Activated T-cell treated with anti-CD3 and anti-CD28 coated beads, Interleukin-2, amount 50 U/mL, for 72 hours (primary cell): ENCODE measurements at regions not wholly inside any gene's neighbourhood (a gene's known extent, or its start where the extent isn't known, plus 50 kb on each side); places are given as distances from the start of the nearest gene placed in this dataset.

ENCODE experiments used
- ATAC-seq, 2 donors: fragments of 150-1000 bp; cut with Tn5 transposase; replicated peaks in 1 of 2; 2 replicates each; pipeline ENCODE4 v1.10.0; 2021; ENCODE audit warnings: moderate library complexity in 2 of 2, mild to moderate bottlenecking in 1 of 2
- DNase-seq, 2 donors: peaks; one replicate each; pipeline ENCODE4 v3.0.0; 2021 to 2022; ENCODE audit warnings: mixed read lengths in 1 of 2
- H3K27ac Mint-ChIP-seq: one replicate; pipeline ENCODE4 v1.8.0; 2022; ENCODE audit warnings: mild to moderate bottlenecking, moderate library complexity, mixed read lengths
- H3K27me3 Mint-ChIP-seq: one replicate; pipeline ENCODE4 v1.8.0; 2022; ENCODE audit warnings: low read depth, mixed read lengths
- H3K36me3 Mint-ChIP-seq, 2 donors: one replicate each; pipeline ENCODE4 v1.8.0; 2022; ENCODE audit warnings: mixed read lengths in 2 of 2, mild to moderate bottlenecking in 1 of 2; ENCODE audit not compliant: insufficient read depth in 2 of 2
- H3K4me1 Mint-ChIP-seq: one replicate; pipeline ENCODE4 v1.8.0; 2022; ENCODE audit warnings: low read depth, mixed read lengths
- H3K4me3 Mint-ChIP-seq, 2 donors: one replicate each; pipeline ENCODE4 v1.8.0; 2022; ENCODE audit warnings: mild to moderate bottlenecking in 2 of 2, mixed read lengths in 2 of 2, moderate library complexity in 2 of 2
- H3K9me3 Mint-ChIP-seq, 2 donors: one replicate each; pipeline ENCODE4 v1.8.0; 2022; ENCODE audit warnings: mixed read lengths in 2 of 2

DNA sequence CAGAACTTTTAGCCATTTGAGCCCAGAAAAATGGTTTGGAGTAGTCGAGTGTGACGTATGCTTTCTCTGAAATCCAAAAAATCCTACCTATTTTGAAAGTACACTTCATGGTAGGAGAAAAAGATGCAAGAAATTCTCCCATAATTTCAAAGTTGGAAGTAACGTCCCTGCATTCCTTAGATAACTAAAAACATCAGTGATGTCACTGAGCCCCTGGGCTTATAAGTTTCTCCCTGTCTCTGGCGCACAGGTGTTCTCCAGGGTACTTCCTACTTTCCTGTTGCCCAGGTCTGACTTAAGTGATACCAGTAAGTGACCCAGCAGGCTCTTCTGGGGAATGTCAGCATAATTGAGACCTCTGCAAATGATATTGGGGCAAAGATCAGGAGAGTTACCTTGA, 90.5 kb upstream of the WDR1 start:
- Mint-ChIP-seq H3K4me3 (no peak overlapping the region), H3K27me3 (peaks cover 13% of the 10 kb centered on the region), H3K4me1 (no peaks in the 10 kb centered on the region), H3K27ac (no peak overlapping the region), H3K36me3 (no peaks in the 10 kb centered on the region), H3K9me3 (no peaks in the 10 kb centered on the region)
- ATAC-seq (no peak), DNase-seq (no peak)

DNA sequence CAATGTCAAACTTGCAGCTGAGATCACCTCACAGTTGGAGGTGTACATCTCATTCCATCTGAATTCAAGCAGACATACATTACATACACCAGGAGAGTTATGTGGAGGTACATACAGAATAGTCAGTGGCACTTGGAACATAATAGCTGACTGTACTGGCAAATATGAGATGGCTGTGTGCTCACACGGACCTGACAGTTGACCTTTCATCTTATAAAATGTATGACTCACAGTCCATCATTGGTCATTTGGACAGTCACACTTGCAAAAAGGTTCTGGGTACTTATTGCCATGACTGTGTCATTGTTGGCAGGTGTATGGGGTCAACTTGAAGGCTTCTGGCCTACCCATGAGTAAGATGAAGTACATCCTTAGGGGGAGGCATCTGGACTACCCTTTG, 88.6 kb upstream of the WDR1 start:
- H3K4me1 Mint-ChIP-seq: no peaks in the 10 kb centered on the region
- no peak for ATAC-seq
- H3K36me3 Mint-ChIP-seq: no peaks in the 10 kb centered on the region

DNA sequence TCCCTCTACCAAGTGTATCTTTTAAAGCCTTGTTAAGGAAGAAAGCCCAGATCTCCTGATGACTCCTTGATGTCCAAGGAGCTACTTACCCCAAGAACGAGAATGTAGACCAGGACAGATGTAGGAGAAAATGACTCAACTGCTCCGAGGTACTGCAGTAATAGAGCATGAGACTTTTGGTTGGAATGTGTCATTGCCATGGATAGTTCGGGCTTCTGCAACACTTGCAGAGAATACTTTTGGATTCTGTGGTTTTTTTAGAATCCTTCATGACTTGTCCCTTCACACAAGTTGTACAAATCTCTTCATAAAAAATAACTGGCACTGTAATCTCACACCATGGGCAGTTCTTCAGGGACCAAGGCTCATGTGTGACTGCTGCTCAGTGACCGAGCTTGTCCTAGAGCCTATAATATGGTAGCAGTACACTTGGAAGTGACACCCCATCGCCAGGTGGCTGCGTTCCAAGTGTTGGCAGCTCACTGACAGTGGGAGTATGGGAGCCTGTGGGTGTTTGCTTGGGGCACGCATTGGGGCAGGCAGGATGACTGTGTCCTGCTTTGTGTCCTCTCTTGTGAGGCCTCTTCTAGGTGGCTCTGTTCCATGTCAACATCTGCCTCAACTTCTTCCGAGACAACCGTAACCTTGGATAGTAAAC, 87.9 kb upstream of the WDR1 start:
- H3K27me3 Mint-ChIP-seq: peaks cover 7% of the 10 kb centered on the region
- no peak overlapping the region for H3K4me3 Mint-ChIP-seq
- ATAC-seq: no peak
- H3K27ac Mint-ChIP-seq: no peak overlapping the region
- no peaks in the 10 kb centered on the region for H3K36me3 Mint-ChIP-seq
- no peak for DNase-seq
- H3K9me3 Mint-ChIP-seq: no peaks in the 10 kb centered on the region
- no peaks in the 10 kb centered on the region for H3K4me1 Mint-ChIP-seq

More for the DNA sequence above, 88.6 kb upstream of the WDR1 start:
- H3K27ac Mint-ChIP-seq: no peak overlapping the region
- H3K4me3 Mint-ChIP-seq: no peak overlapping the region
- no peaks in the 10 kb centered on the region for H3K9me3 Mint-ChIP-seq
- peaks cover 7% of the 10 kb centered on the region for H3K27me3 Mint-ChIP-seq
- DNase-seq: no peak

- no peaks in the 10 kb centered on the region for H3K4me1 Mint-ChIP-seq
- no peaks in the 10 kb centered on the region for H3K36me3 Mint-ChIP-seq
- H3K27me3 Mint-ChIP-seq: peaks cover 6% of the 10 kb centered on the region
- ATAC-seq: no peak
- no peak overlapping the region for H3K27ac Mint-ChIP-seq
- H3K9me3 Mint-ChIP-seq: no peaks in the 10 kb centered on the region
- H3K4me3 Mint-ChIP-seq: no peak overlapping the region
- no peak for DNase-seq
Measured at GRCh38 chr4:10203851-10204250, 87.3 kb upstream of the WDR1 start.

DNA sequence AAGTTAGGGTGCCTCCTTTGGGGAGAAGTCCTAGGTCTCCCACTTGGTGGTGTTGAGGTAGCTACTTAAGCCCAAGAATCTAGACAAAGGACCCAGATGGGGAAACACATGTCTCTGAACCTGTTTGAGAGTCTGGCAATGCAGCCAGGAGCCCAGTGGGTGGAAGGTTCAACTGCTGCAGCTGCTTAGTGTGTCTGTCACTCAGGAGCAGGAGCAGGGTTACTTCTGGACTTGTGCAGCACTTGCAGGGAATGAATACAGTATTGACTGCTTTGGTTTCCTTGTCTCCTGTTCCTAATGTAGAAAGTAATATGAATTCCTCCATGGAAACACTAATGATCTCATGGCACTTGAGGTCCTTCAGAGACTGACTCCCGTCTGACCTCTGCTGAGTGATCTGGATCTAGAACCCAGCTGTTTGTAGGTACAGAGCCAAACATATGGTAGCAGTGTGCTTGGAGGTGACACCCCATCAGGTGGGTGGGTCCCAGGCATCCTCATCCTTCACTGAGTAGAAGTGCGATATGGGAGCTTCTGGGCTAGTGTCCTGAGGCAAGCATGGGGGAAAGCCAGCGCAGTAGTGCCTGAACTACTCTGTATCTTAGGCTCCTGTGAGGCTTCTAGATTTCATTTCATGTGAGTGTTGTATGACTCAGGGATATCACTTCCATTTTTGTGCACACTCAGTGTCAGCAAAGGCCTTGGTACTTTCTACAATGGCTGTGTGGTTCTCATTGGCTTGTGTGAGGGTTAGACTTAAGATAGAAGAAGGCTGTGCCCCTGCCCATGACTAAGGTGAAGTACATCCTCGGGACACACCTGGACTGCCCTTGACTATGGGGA, 85.0 kb upstream of the WDR1 start:
- Mint-ChIP-seq H3K9me3 (peaks cover 2% of the 10 kb centered on the region in 2 donors), H3K36me3 (no peaks in the 10 kb centered on the region), H3K27ac (no peak overlapping the region), H3K4me3 (no peak overlapping the region), H3K4me1 (no peaks in the 10 kb centered on the region), H3K27me3 (no peaks in the 10 kb centered on the region)
- DNase-seq: no peak
- ATAC-seq: no peak

DNA sequence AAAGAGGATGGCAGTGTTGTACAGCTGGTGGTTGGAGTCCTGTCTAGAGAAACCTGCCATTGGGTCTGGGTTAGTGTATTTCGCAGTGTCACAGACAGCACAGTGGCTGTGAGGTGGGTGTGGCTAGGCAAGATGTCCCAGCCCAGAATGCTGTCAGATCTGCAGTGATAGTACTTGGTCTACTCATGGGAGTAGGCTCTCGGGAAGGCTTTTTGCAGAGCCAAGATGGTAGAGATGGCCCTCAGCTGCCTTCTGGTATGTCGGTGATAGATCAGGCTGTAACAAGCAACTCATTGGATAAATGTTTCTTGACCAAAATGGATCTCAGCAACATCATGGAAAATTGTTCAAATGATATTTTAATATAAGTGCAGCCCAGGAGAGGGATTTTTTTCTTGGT, 84.3 kb upstream of the WDR1 start:
- no peak for DNase-seq
- Mint-ChIP-seq H3K4me1 (no peaks in the 10 kb centered on the region), H3K4me3 (no peak overlapping the region), H3K36me3 (no peaks in the 10 kb centered on the region), H3K27me3 (no peaks in the 10 kb centered on the region), H3K9me3 (peaks cover 2% of the 10 kb centered on the region in 2 donors), H3K27ac (no peak overlapping the region)
- no peak for ATAC-seq

DNA sequence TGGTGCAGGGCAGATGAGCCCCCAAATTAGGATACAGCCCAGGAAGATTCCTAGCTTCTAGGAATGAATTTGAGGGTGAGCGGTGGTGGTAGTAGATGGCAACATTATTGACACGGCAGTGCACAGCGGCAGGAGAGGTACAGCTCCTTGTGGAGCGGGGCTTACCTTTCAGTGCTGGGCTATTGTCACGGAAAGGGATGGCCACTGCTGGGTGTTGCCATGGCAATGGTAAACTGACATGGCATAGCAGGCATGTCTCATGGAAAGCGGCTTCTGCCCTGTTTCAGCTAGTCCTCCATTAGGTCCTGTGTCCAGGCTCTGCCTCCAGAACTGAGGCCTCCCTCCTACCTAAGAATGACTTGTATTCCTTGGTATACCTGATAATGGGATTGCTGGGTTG, 81.8 kb upstream of the WDR1 start:
- no peaks in the 10 kb centered on the region for H3K27me3 Mint-ChIP-seq
- H3K4me3 Mint-ChIP-seq: no peak overlapping the region
- no peaks in the 10 kb centered on the region for H3K4me1 Mint-ChIP-seq
- no peak overlapping the region for H3K27ac Mint-ChIP-seq
- DNase-seq: no peak
- H3K36me3 Mint-ChIP-seq: no peaks in the 10 kb centered on the region
- no peak for ATAC-seq
- H3K9me3 Mint-ChIP-seq: peaks cover 2% of the 10 kb centered on the region in 2 donors

- DNase-seq: no peak
- Mint-ChIP-seq H3K27me3 (no peaks in the 10 kb centered on the region), H3K36me3 (no peaks in the 10 kb centered on the region), H3K4me1 (no peaks in the 10 kb centered on the region), H3K27ac (no peak overlapping the region), H3K9me3 (peaks cover 2% of the 10 kb centered on the region in 2 donors), H3K4me3 (no peak overlapping the region)
- ATAC-seq: no peak
Measured at GRCh38 chr4:10197952-10198351, 81.4 kb upstream of the WDR1 start.

DNA sequence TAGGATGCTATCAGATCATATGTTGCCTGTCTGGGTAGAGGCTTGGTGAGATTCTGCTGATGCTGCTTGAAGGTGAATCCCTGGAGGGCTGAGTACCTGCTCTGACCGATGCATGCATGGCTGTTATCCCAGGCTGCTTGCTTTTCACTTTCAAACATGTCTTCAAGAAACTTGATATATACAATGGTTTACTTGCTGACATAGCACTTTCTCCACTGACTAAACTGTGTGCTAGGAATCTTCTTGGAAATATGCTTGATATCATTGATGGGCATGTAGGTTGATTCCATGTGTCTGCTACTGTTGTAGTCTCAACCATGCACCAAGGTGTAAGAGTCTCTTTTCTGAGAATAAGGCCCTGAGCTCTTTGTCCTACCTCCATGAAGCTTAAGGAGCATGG, 79.6 kb upstream of the WDR1 start:
- H3K4me1 Mint-ChIP-seq: no peaks in the 10 kb centered on the region
- no peaks in the 10 kb centered on the region for H3K36me3 Mint-ChIP-seq
- ATAC-seq (no peak), DNase-seq (no peak)
- H3K4me3 Mint-ChIP-seq: no peak overlapping the region
- H3K9me3 Mint-ChIP-seq: peaks cover 2% of the 10 kb centered on the region in 2 donors
- no peaks in the 10 kb centered on the region for H3K27me3 Mint-ChIP-seq
- H3K27ac Mint-ChIP-seq: no peak overlapping the region

GRCh38 chr4:10192331-10192730, 75.7 kb upstream of the WDR1 start:
- H3K4me1 Mint-ChIP-seq: no peaks in the 10 kb centered on the region
- H3K9me3 Mint-ChIP-seq: peaks cover 2% of the 10 kb centered on the region in 2 donors
- no peak for ATAC-seq
- DNase-seq: no peak
- no peak overlapping the region for H3K27ac Mint-ChIP-seq
- H3K36me3 Mint-ChIP-seq: no peaks in the 10 kb centered on the region
- H3K27me3 Mint-ChIP-seq: no peaks in the 10 kb centered on the region
- no peak overlapping the region for H3K4me3 Mint-ChIP-seq

GRCh38 chr4:10188400-10189004, 71.9 kb upstream of the WDR1 start:
- Mint-ChIP-seq H3K27ac (no peak overlapping the region), H3K4me1 (peaks cover 4% of the 10 kb centered on the region), H3K36me3 (no peaks in the 10 kb centered on the region), H3K9me3 (no peaks in the 10 kb centered on the region), H3K27me3 (peaks cover 6% of the 10 kb centered on the region), H3K4me3 (no peak overlapping the region)
- DNase-seq: no peak
- no peak for ATAC-seq

GRCh38 chr4:10186228-10187214, 69.9 kb upstream of the WDR1 start:
- Mint-ChIP-seq H3K27ac (no peak overlapping the region), H3K4me1 (peaks cover 23% of the 10 kb centered on the region), H3K27me3 (peaks cover 6% of the 10 kb centered on the region), H3K9me3 (no peaks in the 10 kb centered on the region), H3K4me3 (no peak overlapping the region), H3K36me3 (peaks cover 0 to under 1% of the 10 kb centered on the region in 2 donors)
- ATAC-seq (no peak), DNase-seq (no peak)
